ENCODE measurements at regions not wholly inside any gene's neighbourhood (a gene's known extent, or its start where the extent isn't known, plus 50 kb on each side); places are given as distances from the start of the nearest gene placed in this dataset.

GRCh38 chr9:19732441-19732951, 56.3 kb downstream of the SLC24A2 start:
- Histone ChIP-seq H3K4me3 (no peak overlapping the region), H3K27ac (no peak overlapping the region), H3K9me3 (no peaks in the 10 kb centered on the region), H3K36me3 (no peaks in the 10 kb centered on the region), H3K4me1 (no peaks in the 10 kb centered on the region), H3K27me3 (no peaks in the 10 kb centered on the region)
- 70 to 73% methylated on average over 5 of the region's 5 CpGs for WGBS, 2 donors (ENCODE audit: low coverage in 1 of 2)
- in situ Hi-C loops (cut with MboI; ENCODE audit: low pct_ligation_motif_present in 1 of 4, low pct_unique_long_range_greater_than_20kb in 1 of 4, low sequenced_read_pairs in 3 of 4) (no loop called here), intact Hi-C loops (cut with DNase I; ENCODE audit: low total_unique reads) (no loop called here)
- DNase-seq, result no peak
- TF ChIP-seq POLR2AphosphoS5 (IDR thresholded peaks at IDR 0.05) (no peak), CTCF (IDR thresholded peaks at IDR 0.05) (no peak), EP300 (IDR thresholded peaks at IDR 0.05; ENCODE audit: low read depth) (no peak), POLR2A (IDR thresholded peaks at IDR 0.05) (no peak)

- H3K36me3 ChIP-seq, result no peaks in the 10 kb centered on the region
- intact Hi-C loops (cut with DNase I; ENCODE audit: low total_unique reads) (no loop called here), in situ Hi-C loops (cut with MboI; ENCODE audit: low pct_ligation_motif_present in 1 of 4, low pct_unique_long_range_greater_than_20kb in 1 of 4, low sequenced_read_pairs in 3 of 4) (no loop called here)
- H3K4me1 ChIP-seq, result no peaks in the 10 kb centered on the region
- TF ChIP-seq CTCF (IDR thresholded peaks at IDR 0.05) (no peak), POLR2A (IDR thresholded peaks at IDR 0.05) (no peak), EP300 (IDR thresholded peaks at IDR 0.05; ENCODE audit: low read depth) (no peak), POLR2AphosphoS5 (IDR thresholded peaks at IDR 0.05) (no peak)
- 70 to 95% methylated on average over 4 to 5 of the region's 5 CpGs for WGBS, 2 donors (ENCODE audit: low coverage in 1 of 2)
- no peak overlapping the region for H3K27ac ChIP-seq
- DNase-seq, result no peak
- no peak overlapping the region for H3K4me3 ChIP-seq
- no peaks in the 10 kb centered on the region for H3K9me3 ChIP-seq
- H3K27me3 ChIP-seq, result no peaks in the 10 kb centered on the region
These were observed 60.7 kb downstream of the SLC24A2 start for GRCh38 chr9:19728101-19728500.

DNA sequence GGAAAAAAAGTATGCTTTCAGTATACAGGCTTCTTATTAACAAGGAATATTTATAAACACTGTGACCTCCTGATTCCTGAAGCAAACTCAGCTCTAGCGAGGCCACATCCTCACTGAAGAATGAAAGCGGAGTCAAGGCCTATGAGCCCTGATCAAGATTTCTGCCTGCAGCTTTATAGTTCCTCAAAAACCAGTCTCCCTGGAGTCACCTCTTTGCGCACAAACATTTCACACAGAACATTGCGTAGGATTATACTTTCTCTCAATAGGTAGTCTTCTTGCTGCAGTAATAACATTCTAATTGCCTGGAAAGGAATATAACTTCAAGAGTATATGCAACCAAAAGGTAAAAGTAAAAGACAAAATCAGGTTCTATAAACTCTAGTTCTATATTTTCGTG, 62.9 kb downstream of the SLC24A2 start:
- Histone ChIP-seq H3K36me3 (no peaks in the 10 kb centered on the region), H3K27me3 (no peaks in the 10 kb centered on the region), H3K9me3 (no peaks in the 10 kb centered on the region), H3K27ac (no peak overlapping the region), H3K4me1 (no peaks in the 10 kb centered on the region), H3K4me3 (no peak overlapping the region)
- no peak for TF ChIP-seq POLR2A (IDR thresholded peaks at IDR 0.05)
- TF ChIP-seq CTCF (IDR thresholded peaks at IDR 0.05), result no peak
- TF ChIP-seq EP300 (IDR thresholded peaks at IDR 0.05; ENCODE audit: low read depth), result no peak
- TF ChIP-seq POLR2AphosphoS5 (IDR thresholded peaks at IDR 0.05), result no peak
- intact Hi-C loops (cut with DNase I; ENCODE audit: low total_unique reads), result no loop called here
- in situ Hi-C loops (cut with MboI; ENCODE audit: low pct_ligation_motif_present in 1 of 4, low pct_unique_long_range_greater_than_20kb in 1 of 4, low sequenced_read_pairs in 3 of 4), result no loop called here
- WGBS, 2 donors (ENCODE audit: low coverage in 1 of 2), result 79 to 81% methylated on average over 4 to 5 of the region's 5 CpGs
- no peak for DNase-seq

GRCh38 chr9:19720377-19720776, 68.5 kb downstream of the SLC24A2 start:
- H3K36me3 ChIP-seq, result no peaks in the 10 kb centered on the region
- DNase-seq, result no peak
- 14% methylated on average over 3 of the region's 3 CpGs; no CpG with 5 or more reads in 1 of the 2 donors for WGBS, 2 donors (ENCODE audit: low coverage in 1 of 2)
- no peaks in the 10 kb centered on the region for H3K4me1 ChIP-seq
- TF ChIP-seq POLR2A (IDR thresholded peaks at IDR 0.05), result no peak
- no peak for TF ChIP-seq EP300 (IDR thresholded peaks at IDR 0.05; ENCODE audit: low read depth)
- no peaks in the 10 kb centered on the region for H3K9me3 ChIP-seq
- intact Hi-C loops (cut with DNase I; ENCODE audit: low total_unique reads) (no loop called here), in situ Hi-C loops (cut with MboI; ENCODE audit: low pct_ligation_motif_present in 1 of 4, low pct_unique_long_range_greater_than_20kb in 1 of 4, low sequenced_read_pairs in 3 of 4) (no loop called here)
- no peak overlapping the region for H3K4me3 ChIP-seq
- H3K27me3 ChIP-seq, result no peaks in the 10 kb centered on the region
- H3K27ac ChIP-seq, result no peak overlapping the region

DNA sequence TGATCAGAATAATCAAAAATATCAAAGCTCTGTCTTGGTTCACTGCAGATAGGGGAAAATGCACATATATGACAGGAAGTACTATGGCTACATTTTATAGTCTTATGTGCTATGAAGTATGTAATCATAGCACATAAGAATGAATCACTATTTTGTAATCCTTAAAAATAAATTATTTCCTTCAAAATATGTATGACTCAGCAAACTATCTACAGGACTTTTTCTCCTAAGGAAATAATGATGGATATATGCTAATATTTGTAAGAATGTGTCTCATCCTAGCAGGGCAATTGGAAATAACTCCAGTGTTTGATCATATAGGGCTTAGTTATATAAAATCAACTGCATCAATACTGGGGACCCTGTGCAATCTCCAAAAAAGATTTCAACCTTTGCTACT, 85.1 kb downstream of the SLC24A2 start:
- Histone ChIP-seq H3K9me3 (no peaks in the 10 kb centered on the region), H3K27me3 (no peaks in the 10 kb centered on the region), H3K36me3 (no peaks in the 10 kb centered on the region), H3K27ac (no peak overlapping the region), H3K4me3 (no peak overlapping the region), H3K4me1 (no peaks in the 10 kb centered on the region)
- TF ChIP-seq POLR2A (IDR thresholded peaks at IDR 0.05), result no peak
- TF ChIP-seq EP300 (IDR thresholded peaks at IDR 0.05; ENCODE audit: low read depth), result no peak
- TF ChIP-seq POLR2AphosphoS5 (IDR thresholded peaks at IDR 0.05), result no peak
- TF ChIP-seq CTCF (IDR thresholded peaks at IDR 0.05), result no peak
- in situ Hi-C loops (cut with MboI; ENCODE audit: low pct_ligation_motif_present in 1 of 4, low pct_unique_long_range_greater_than_20kb in 1 of 4, low sequenced_read_pairs in 3 of 4), result no loop called here
- DNase-seq, result no peak
- intact Hi-C loops (cut with DNase I; ENCODE audit: low total_unique reads), result no loop called here
